WTC11 (cell line): ENCODE measurements at regions not wholly inside any gene's neighbourhood (a gene's known extent, or its start where the extent isn't known, plus 50 kb on each side); places are given as distances from the start of the nearest gene placed in this dataset.

ENCODE experiments used
- CTCF ChIP-seq: fragments of 200-600 bp; IDR thresholded peaks from 2 replicates; pipeline ENCODE4 v1.8.0; 2022; ENCODE audit warnings: antibody characterized with exemption
- KAT7 ChIP-seq: sonication (generic); formaldehyde crosslinking; IDR thresholded peaks from 2 replicates; pipeline ENCODE4 v1.8.1; 2023; ENCODE audit warnings: missing genetic modification reagents, mild to moderate bottlenecking, borderline replicate concordance
- MAX ChIP-seq: sonication (generic); formaldehyde crosslinking; IDR thresholded peaks from 2 replicates; pipeline ENCODE4 v1.8.0; 2022; ENCODE audit warnings: mild to moderate bottlenecking, missing genetic modification reagents
- MXD4 ChIP-seq: fragments of 250-450 bp; sonication (Bioruptor Pico); IDR thresholded peaks from 2 replicates; pipeline ENCODE4 v1.8.0; 2021; ENCODE audit warnings: mild to moderate bottlenecking, moderate library complexity, borderline replicate concordance
- NFE2L1 ChIP-seq: sonication (generic); formaldehyde crosslinking; IDR thresholded peaks from 2 replicates; pipeline ENCODE4 v1.8.1; 2023; ENCODE audit warnings: missing genetic modification reagents
- NR1H2 ChIP-seq: sonication (generic); formaldehyde crosslinking; IDR thresholded peaks from 2 replicates; pipeline ENCODE4 v1.9.0; 2021; ENCODE audit warnings: mild to moderate bottlenecking, moderate library complexity, missing genetic modification reagents
- NR2C2 ChIP-seq: sonication (generic); formaldehyde crosslinking; IDR thresholded peaks from 2 replicates; pipeline ENCODE4 v1.8.0; 2022; ENCODE audit warnings: mild to moderate bottlenecking, missing genetic modification reagents
- TEAD4 ChIP-seq: sonication (generic); formaldehyde crosslinking; IDR thresholded peaks from 2 replicates; pipeline ENCODE4 v1.8.0; 2022; ENCODE audit warnings: mild to moderate bottlenecking, missing genetic modification reagents
- ZMAT4 ChIP-seq: fragments of 250-450 bp; sonication (Bioruptor Pico); IDR thresholded peaks from 2 replicates; pipeline ENCODE4 v1.9.0; 2021; ENCODE audit warnings: mild to moderate bottlenecking

- no peak for TF ChIP-seq MXD4
- no peak for TF ChIP-seq CTCF
- TF ChIP-seq KAT7 (CRISPR knock-in tag) = no peak
- no peak for TF ChIP-seq TEAD4 (CRISPR knock-in tag)
- TF ChIP-seq ZMAT4 (CRISPR knock-in tag) = no peak
- TF ChIP-seq NR1H2 = no peak
- TF ChIP-seq NR2C2 (CRISPR knock-in tag) = no peak
- TF ChIP-seq NFE2L1 (CRISPR knock-in tag) = no peak
- TF ChIP-seq MAX (CRISPR knock-in tag) = no peak
These were observed 419.4 kb downstream of the MEIS1 start for GRCh38 chr2:66854298-66854697.
